Breast epithelium (tissue), 3 donors: ENCODE measurements at regions not wholly inside any gene's neighbourhood (a gene's known extent, or its start where the extent isn't known, plus 50 kb on each side); places are given as distances from the start of the nearest gene placed in this dataset.

Source experiments
- POLR2A ChIP-seq: fragments of 450-650 bp; IDR thresholded peaks from one replicate; pipeline ENCODE4 v1.6.1; 2016; ENCODE audit warnings: antibody characterized with exemption, mild to moderate bottlenecking, moderate library complexity
- POLR2AphosphoS5 ChIP-seq, 3 donors: sonication (generic); formaldehyde crosslinking; IDR thresholded peaks; one replicate each; pipeline ENCODE4 v1.6.1; 2017; ENCODE audit warnings: antibody characterized with exemption in 3 of 3

DNA sequence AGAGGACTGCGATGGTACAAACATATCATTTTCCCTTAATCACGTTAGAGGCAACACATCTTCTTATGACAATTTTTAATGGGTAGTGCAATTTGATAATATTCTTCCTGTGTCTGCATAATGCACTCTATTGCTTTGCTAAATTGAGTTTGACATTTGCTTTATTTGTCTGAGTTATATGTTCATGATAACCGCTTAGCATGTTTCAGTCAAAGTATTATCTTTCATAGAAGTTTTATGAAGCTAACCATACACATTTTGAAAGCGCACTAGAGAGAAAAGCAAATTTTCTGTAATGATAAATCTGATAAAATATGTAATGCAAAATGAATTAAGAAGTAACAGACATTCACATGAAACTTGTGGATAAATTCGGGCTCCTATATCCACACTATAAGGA lies 1276.9 kb downstream of the ZPLD1 start:
- TF ChIP-seq POLR2A (no peak), POLR2AphosphoS5 (IDR thresholded peaks at IDR 0.05) (no peak)
